Activated T-helper 2 cell treated with anti-CD3 and anti-CD28 coated beads, Interferon-gamma antibody, Interleukin-2, Interleukin-4, amounts not matched to agents 10 μg/mL and 5 μg/mL and 100 μg/mL, durations not matched to agents 14 hours and 24 hours and 36 hours (primary cell): ENCODE measurements at regions not wholly inside any gene's neighbourhood (a gene's known extent, or its start where the extent isn't known, plus 50 kb on each side); places are given as distances from the start of the nearest gene placed in this dataset.
A peak's percentile ranks its signal among the peaks of the same experiment; 100 is the strongest.

Experiments
- DNase-seq: peaks from one replicate; pipeline ENCODE4 v3.0.0; 2021; ENCODE audit warnings: low spot score
- H3K27ac Mint-ChIP-seq: one replicate; pipeline ENCODE4 v1.8.0; 2021; ENCODE audit warnings: mixed read lengths
- H3K27me3 Mint-ChIP-seq: one replicate; pipeline ENCODE4 v1.8.0; 2021; ENCODE audit warnings: low read depth, mixed read lengths
- H3K36me3 Mint-ChIP-seq: one replicate; pipeline ENCODE4 v1.8.0; 2021; ENCODE audit warnings: low read depth, mixed read lengths
- H3K4me1 Mint-ChIP-seq: one replicate; pipeline ENCODE4 v1.8.0; 2021; ENCODE audit warnings: low read depth, mixed read lengths
- H3K4me3 Mint-ChIP-seq: one replicate; pipeline ENCODE4 v1.8.0; 2021; ENCODE audit warnings: low read depth, mild to moderate bottlenecking, moderate library complexity, mixed read lengths
- H3K9me3 Mint-ChIP-seq: one replicate; pipeline ENCODE4 v1.8.0; 2021; ENCODE audit warnings: mixed read lengths
- intact Hi-C: fragments of 100-400 bp; cut with micrococcal nuclease; formaldehyde crosslinking; loops from one replicate; pipeline ENCODE4 v1.15.1; 2023

GRCh38 chr15:39494462-39494861 lies 86.4 kb upstream of the THBS1 start:
- no peak for DNase-seq

GRCh38 chr15:39495871-39496840 lies 84.7 kb upstream of the THBS1 start:
- Mint-ChIP-seq H3K27me3 (peaks cover 20% of the 10 kb centered on the region), H3K36me3 (no peaks in the 10 kb centered on the region), H3K4me1 (peaks cover 17% of the 10 kb centered on the region), H3K9me3 (no peaks in the 10 kb centered on the region), H3K27ac (no peak overlapping the region), H3K4me3 (no peak overlapping the region)
- no peak for DNase-seq
- intact Hi-C loops, result loop anchor here (10.0 kb wide), 2 partner anchors 81 to 781 kb away; no protein-coding TSS in a partner anchor

More at GRCh38 chr15:39494462-39494861, 86.4 kb upstream of the THBS1 start:
- intact Hi-C loops, result loop anchor here (10.0 kb wide), 2 partner anchors 80 to 780 kb away; no protein-coding TSS in a partner anchor
- H3K4me3 Mint-ChIP-seq, result no peak overlapping the region
- H3K27me3 Mint-ChIP-seq, result peaks cover 23% of the 10 kb centered on the region
- peaks cover 17% of the 10 kb centered on the region for H3K4me1 Mint-ChIP-seq
- H3K27ac Mint-ChIP-seq, result no peak overlapping the region
- no peaks in the 10 kb centered on the region for H3K9me3 Mint-ChIP-seq
- no peaks in the 10 kb centered on the region for H3K36me3 Mint-ChIP-seq

- Mint-ChIP-seq H3K27ac (no peak overlapping the region), H3K9me3 (no peaks in the 10 kb centered on the region), H3K27me3 (peaks cover 20% of the 10 kb centered on the region), H3K36me3 (no peaks in the 10 kb centered on the region), H3K4me1 (peaks cover 17% of the 10 kb centered on the region), H3K4me3 (no peak overlapping the region)
- DNase-seq, result no peak
- intact Hi-C loops, result loop anchor here (10.0 kb wide), 2 partner anchors 82 to 782 kb away; no protein-coding TSS in a partner anchor
These were observed 83.7 kb upstream of the THBS1 start for GRCh38 chr15:39497016-39497758.

GRCh38 chr15:39497759-39498565 lies 82.9 kb upstream of the THBS1 start:
- H3K27me3 Mint-ChIP-seq, result peaks cover 16% of the 10 kb centered on the region
- peak; percentile 17 for DNase-seq
- no peak overlapping the region for H3K27ac Mint-ChIP-seq
- H3K4me3 Mint-ChIP-seq, result no peak overlapping the region
- intact Hi-C loops, result loop anchor here (10.0 kb wide), 2 partner anchors 83 to 783 kb away; no protein-coding TSS in a partner anchor
- no peaks in the 10 kb centered on the region for H3K9me3 Mint-ChIP-seq
- H3K4me1 Mint-ChIP-seq, result peaks cover 17% of the 10 kb centered on the region
- H3K36me3 Mint-ChIP-seq, result no peaks in the 10 kb centered on the region

GRCh38 chr15:39498629-39499028 lies 82.2 kb upstream of the THBS1 start:
- intact Hi-C loops, result loop anchor here (10.0 kb wide), 2 partner anchors 84 to 784 kb away; no protein-coding TSS in a partner anchor
- H3K9me3 Mint-ChIP-seq, result no peaks in the 10 kb centered on the region

GRCh38 chr15:39499042-39499441 lies 81.8 kb upstream of the THBS1 start:
- Mint-ChIP-seq H3K27me3 (peaks cover 13% of the 10 kb centered on the region), H3K4me3 (no peak overlapping the region), H3K36me3 (no peaks in the 10 kb centered on the region), H3K27ac (no peak overlapping the region), H3K9me3 (no peaks in the 10 kb centered on the region), H3K4me1 (peaks cover 17% of the 10 kb centered on the region)
- intact Hi-C loops, result loop anchor here (10.0 kb wide), 2 partner anchors 84 to 784 kb away; no protein-coding TSS in a partner anchor
- DNase-seq, result no peak

More at GRCh38 chr15:39498629-39499028, 82.2 kb upstream of the THBS1 start:
- Mint-ChIP-seq H3K36me3 (no peaks in the 10 kb centered on the region), H3K27me3 (peaks cover 15% of the 10 kb centered on the region), H3K27ac (no peak overlapping the region), H3K4me3 (no peak overlapping the region), H3K4me1 (peaks cover 17% of the 10 kb centered on the region)
- DNase-seq, result no peak

GRCh38 chr15:39499681-39500080 lies 81.2 kb upstream of the THBS1 start:
- Mint-ChIP-seq H3K27me3 (peaks cover 14% of the 10 kb centered on the region), H3K4me1 (peaks cover 14% of the 10 kb centered on the region), H3K4me3 (no peak overlapping the region), H3K36me3 (no peaks in the 10 kb centered on the region), H3K27ac (no peak overlapping the region), H3K9me3 (no peaks in the 10 kb centered on the region)
- intact Hi-C loops, result loop anchor here (10.0 kb wide), 2 partner anchors 85 to 785 kb away; no protein-coding TSS in a partner anchor
- no peak for DNase-seq

GRCh38 chr15:39501366-39502081 lies 79.4 kb upstream of the THBS1 start:
- H3K4me1 Mint-ChIP-seq, result peaks cover 14% of the 10 kb centered on the region
- H3K4me3 Mint-ChIP-seq, result no peak overlapping the region
- peaks cover 8% of the 10 kb centered on the region for H3K27me3 Mint-ChIP-seq
- H3K27ac Mint-ChIP-seq, result no peak overlapping the region
- H3K36me3 Mint-ChIP-seq, result no peaks in the 10 kb centered on the region
- no peaks in the 10 kb centered on the region for H3K9me3 Mint-ChIP-seq
- DNase-seq, result no peak
- intact Hi-C loops, result no loop called here

- intact Hi-C loops, result no loop called here
- DNase-seq, result no peak
- H3K9me3 Mint-ChIP-seq, result no peaks in the 10 kb centered on the region
These were observed 78.8 kb upstream of the THBS1 start for GRCh38 chr15:39502082-39502447.

GRCh38 chr15:39502611-39503195 lies 78.2 kb upstream of the THBS1 start:
- no peak for DNase-seq
- no peaks in the 10 kb centered on the region for H3K9me3 Mint-ChIP-seq
- H3K4me3 Mint-ChIP-seq, result no peak overlapping the region
- H3K27me3 Mint-ChIP-seq, result peaks cover 11% of the 10 kb centered on the region
- H3K36me3 Mint-ChIP-seq, result no peaks in the 10 kb centered on the region
- peaks cover 9% of the 10 kb centered on the region for H3K4me1 Mint-ChIP-seq
- intact Hi-C loops, result no loop called here
- no peak overlapping the region for H3K27ac Mint-ChIP-seq

More at GRCh38 chr15:39502082-39502447, 78.8 kb upstream of the THBS1 start:
- H3K27me3 Mint-ChIP-seq, result peaks cover 9% of the 10 kb centered on the region
- peaks cover 14% of the 10 kb centered on the region for H3K4me1 Mint-ChIP-seq
- no peak overlapping the region for H3K27ac Mint-ChIP-seq
- no peaks in the 10 kb centered on the region for H3K36me3 Mint-ChIP-seq
- H3K4me3 Mint-ChIP-seq, result no peak overlapping the region

GRCh38 chr15:39503526-39503925 lies 77.4 kb upstream of the THBS1 start:
- no peaks in the 10 kb centered on the region for H3K9me3 Mint-ChIP-seq
- H3K27ac Mint-ChIP-seq, result no peak overlapping the region

More at GRCh38 chr15:39503526-39503925, 77.4 kb upstream of the THBS1 start:
- intact Hi-C loops, result no loop called here
- peaks cover 2% of the 10 kb centered on the region for H3K4me1 Mint-ChIP-seq
- no peak overlapping the region for H3K4me3 Mint-ChIP-seq
- no peak for DNase-seq
- peaks cover 11% of the 10 kb centered on the region for H3K27me3 Mint-ChIP-seq
- no peaks in the 10 kb centered on the region for H3K36me3 Mint-ChIP-seq
